HepG2 (cell line): ENCODE measurements at regions not wholly inside any gene's neighbourhood (a gene's known extent, or its start where the extent isn't known, plus 50 kb on each side); places are given as distances from the start of the nearest gene placed in this dataset.
A peak's percentile ranks its signal among the peaks of the same experiment; 100 is the strongest.

Source experiments
- ATAC-seq: fragments of 200-7000 bp; cut with Tn5 transposase; 3 replicates; pipeline ENCODE4 v1.9.1; 2020; ENCODE audit warnings: mild to moderate bottlenecking, moderate library complexity
- BruUV-seq: library from RNA; stranded (reverse); fragments of 400-500 nt; replicated peaks from 2 replicates; lab custom pipeline; 2021; lab: Mats Ljungman, UMichigan
- CTCF ChIA-PET: fragments of 300-600 bp; formaldehyde crosslinking; extraction: SDS; loops from one replicate; lab custom pipeline; 2021; ENCODE audit warnings: low total read pairs, inconsistent platforms, low intra/inter-chr PET ratio; lab: Yijun Ruan, JAX
- POLR2A ChIA-PET: fragments of 350-600 bp; sonication (Branson Sonifier 250); formaldehyde crosslinking; loops from one replicate; lab custom pipeline; 2020; ENCODE audit warnings: antibody characterized with exemption, inconsistent platforms; lab: Yijun Ruan, JAX
- DNase-seq: peaks from one replicate; pipeline ENCODE4 v3.0.0-alpha.2; 2015; ENCODE audit warnings: low spot score
- FAIRE-seq: peaks from 3 replicates; lab custom pipeline; 2011; peaks lifted over from hg19 to GRCh38; lab: Jason Lieb, UNC
- H2AFZ ChIP-seq: one replicate; pipeline ENCODE4 v1.6.1; 2011; ENCODE audit warnings: low read length, inconsistent platforms
- H3K27ac ChIP-seq: fragments of 300-600 bp; 3 replicates; pipeline ENCODE4 v1.8.0; 2011; ENCODE audit warnings: mixed run types, mild to moderate bottlenecking, mixed read lengths, low read length, inconsistent platforms; ENCODE audit not compliant: insufficient read depth; ENCODE audit errors: extremely low read length
- H3K27me3 ChIP-seq, 2 experiments: fragments of 200-600 bp in 1 of 2; 2 replicates in 1 of 2; 3 replicates in 1 of 2; pipeline versions ENCODE4 v1.6.0 to v1.8.0; 2011; ENCODE audit warnings: low read length in 2 of 2, mild to moderate bottlenecking in 2 of 2, moderate library complexity in 2 of 2, inconsistent platforms in 1 of 2; ENCODE audit not compliant: insufficient read depth in 2 of 2, control insufficient read depth in 1 of 2
- H3K36me3 ChIP-seq, 2 experiments: fragments of 200-600 bp in 1 of 2; replicated peaks in 1 of 2; 2 replicates in 1 of 2; 3 replicates in 1 of 2; pipeline versions ENCODE4 v1.5.1 to v1.8.0; 2011; ENCODE audit warnings: low read length in 2 of 2, inconsistent platforms in 1 of 2; ENCODE audit not compliant: insufficient read depth in 2 of 2, control insufficient read depth in 1 of 2
- H3K4me1 ChIP-seq: 2 replicates; pipeline ENCODE4 v1.5.1; 2012; ENCODE audit warnings: low read length, inconsistent platforms; ENCODE audit not compliant: insufficient read depth
- H3K4me2 ChIP-seq: 2 replicates; pipeline ENCODE4 v1.6.0; 2011; ENCODE audit warnings: low read depth, low read length, inconsistent platforms
- H3K4me3 ChIP-seq, 3 experiments: fragments of 200-600 bp in 1 of 3; sonication (generic), shearing (Covaris generic) in 1 of 3; replicated peaks in 1 of 3; 2 replicates each; pipeline ENCODE4 v1.5.1; 2011 to 2016; ENCODE audit warnings: low read length in 3 of 3, inconsistent platforms in 2 of 3, low read depth in 2 of 3, mild to moderate bottlenecking in 2 of 3, control low read depth in 1 of 3, mixed read lengths in 1 of 3; ENCODE audit not compliant: insufficient read depth in 1 of 3
- H3K79me2 ChIP-seq: one replicate; pipeline ENCODE4 v1.6.1; 2011; ENCODE audit warnings: low read length, inconsistent platforms; ENCODE audit not compliant: insufficient read depth
- H3K9ac ChIP-seq: 2 replicates; pipeline ENCODE4 v1.6.0; 2011; ENCODE audit warnings: mild to moderate bottlenecking, low read depth, low read length, inconsistent platforms; ENCODE audit not compliant: insufficient read depth
- H3K9me3 ChIP-seq: 2 replicates; pipeline ENCODE4 v1.5.1; 2012; ENCODE audit warnings: mild to moderate bottlenecking, low read length
- H4K20me1 ChIP-seq: 2 replicates; pipeline ENCODE4 v1.6.0; 2011; ENCODE audit warnings: inconsistent platforms, mild to moderate bottlenecking, low read length, moderate library complexity; ENCODE audit not compliant: insufficient read depth
- AKAP8 ChIP-seq: sonication (generic); formaldehyde crosslinking; IDR thresholded peaks from 2 replicates; pipeline ENCODE4 v1.5.1; 2020; ENCODE audit warnings: mild to moderate bottlenecking, missing genetic modification reagents
- DMAP1 ChIP-seq: IDR thresholded peaks from 2 replicates; pipeline ENCODE4 v1.6.1; 2016
- RBAK ChIP-seq: sonication (generic); formaldehyde crosslinking; IDR thresholded peaks from 2 replicates; pipeline ENCODE4 v1.5.1; 2020; ENCODE audit warnings: mild to moderate bottlenecking, missing genetic modification reagents
- SALL2 ChIP-seq: sonication (generic); formaldehyde crosslinking; IDR thresholded peaks from 2 replicates; pipeline ENCODE4 v1.8.1; 2023; ENCODE audit warnings: mild to moderate bottlenecking, missing genetic modification reagents, inconsistent platforms
- TBX3 ChIP-seq: fragments of 450-650 bp; IDR thresholded peaks from 2 replicates; pipeline ENCODE4 v1.6.1; 2017; ENCODE audit warnings: antibody characterized with exemption, mild to moderate bottlenecking, inconsistent platforms, borderline replicate concordance
- ZNF431 ChIP-seq: sonication (generic); formaldehyde crosslinking; IDR thresholded peaks from 2 replicates; pipeline ENCODE4 v1.9.0; 2022; ENCODE audit warnings: missing genetic modification reagents, low read depth, mild to moderate bottlenecking, borderline replicate concordance
- ZNF678 ChIP-seq: sonication (generic); formaldehyde crosslinking; IDR thresholded peaks from 2 replicates; pipeline ENCODE4 v1.4.0; 2020; ENCODE audit warnings: mild to moderate bottlenecking, missing genetic modification reagents
- ZNF879 ChIP-seq: sonication (generic); formaldehyde crosslinking; IDR thresholded peaks from 2 replicates; pipeline ENCODE4 v1.8.1; 2023; ENCODE audit warnings: missing genetic modification reagents
- in situ Hi-C: cut with HindIII; loops from 2 replicates; pipeline ENCODE4 v1.10.0; 2017; ENCODE audit warnings: low pct_unique_long_range_greater_than_20kb; ENCODE audit not compliant: extremely low pct_ligation_motif_present
- intact Hi-C: fragments of 100-400 bp; cut with micrococcal nuclease; formaldehyde crosslinking; loops from one replicate; pipeline ENCODE4 v1.10.0; 2022; ENCODE audit not compliant: unreplicated experiment
- TF ChIP-seq, protein P1 (sequence below): sonication (generic); formaldehyde crosslinking; IDR thresholded peaks from 2 replicates; pipeline ENCODE4 v1.4.0; 2020; ENCODE audit warnings: missing genetic modification reagents
- TF ChIP-seq, protein P2 (sequence below): sonication (generic); formaldehyde crosslinking; IDR thresholded peaks from 2 replicates; pipeline ENCODE4 v1.9.0; 2021; ENCODE audit warnings: missing genetic modification reagents, borderline replicate concordance
- TF ChIP-seq, protein P3 (sequence below): sonication (generic); formaldehyde crosslinking; IDR thresholded peaks from 2 replicates; pipeline ENCODE4 v1.8.0; 2022; ENCODE audit warnings: missing genetic modification reagents, mild to moderate bottlenecking, moderate library complexity, borderline replicate concordance
- TF ChIP-seq, protein P4 (sequence below): sonication (generic); formaldehyde crosslinking; IDR thresholded peaks from 2 replicates; pipeline ENCODE4 v1.5.1; 2020; ENCODE audit warnings: mild to moderate bottlenecking, missing genetic modification reagents, moderate library complexity

DNA sequence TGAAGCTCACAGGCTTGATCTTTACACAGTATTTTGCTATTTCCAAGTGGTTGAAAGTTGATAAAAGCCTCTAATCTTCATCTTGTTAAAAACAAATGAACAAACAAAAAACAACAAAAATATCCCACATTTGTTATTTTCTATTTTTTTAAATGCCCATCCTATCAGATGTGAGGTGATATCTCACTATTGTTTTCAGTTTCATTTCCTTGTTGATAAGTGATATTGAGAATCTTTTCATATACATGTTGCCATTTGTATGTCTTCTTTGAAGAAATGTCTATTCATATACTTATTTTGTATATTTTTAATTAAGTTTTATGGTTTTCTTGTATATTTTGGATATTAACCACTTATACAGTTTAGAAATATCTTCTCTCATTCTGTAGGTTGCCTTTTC, 175.8 kb downstream of the CALCRL start (continued):
- TF ChIP-seq, protein P1, sequence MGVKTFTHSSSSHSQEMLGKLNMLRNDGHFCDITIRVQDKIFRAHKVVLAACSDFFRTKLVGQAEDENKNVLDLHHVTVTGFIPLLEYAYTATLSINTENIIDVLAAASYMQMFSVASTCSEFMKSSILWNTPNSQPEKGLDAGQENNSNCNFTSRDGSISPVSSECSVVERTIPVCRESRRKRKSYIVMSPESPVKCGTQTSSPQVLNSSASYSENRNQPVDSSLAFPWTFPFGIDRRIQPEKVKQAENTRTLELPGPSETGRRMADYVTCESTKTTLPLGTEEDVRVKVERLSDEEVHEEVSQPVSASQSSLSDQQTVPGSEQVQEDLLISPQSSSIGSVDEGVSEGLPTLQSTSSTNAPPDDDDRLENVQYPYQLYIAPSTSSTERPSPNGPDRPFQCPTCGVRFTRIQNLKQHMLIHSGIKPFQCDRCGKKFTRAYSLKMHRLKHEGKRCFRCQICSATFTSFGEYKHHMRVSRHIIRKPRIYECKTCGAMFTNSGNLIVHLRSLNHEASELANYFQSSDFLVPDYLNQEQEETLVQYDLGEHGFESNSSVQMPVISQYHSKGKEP (CRISPR knock-in tag), result no peak
- TF ChIP-seq SALL2 (CRISPR knock-in tag) (no peak), ZNF678 (CRISPR knock-in tag) (no peak), ZNF431 (no peak)
- TF ChIP-seq, protein P2, sequence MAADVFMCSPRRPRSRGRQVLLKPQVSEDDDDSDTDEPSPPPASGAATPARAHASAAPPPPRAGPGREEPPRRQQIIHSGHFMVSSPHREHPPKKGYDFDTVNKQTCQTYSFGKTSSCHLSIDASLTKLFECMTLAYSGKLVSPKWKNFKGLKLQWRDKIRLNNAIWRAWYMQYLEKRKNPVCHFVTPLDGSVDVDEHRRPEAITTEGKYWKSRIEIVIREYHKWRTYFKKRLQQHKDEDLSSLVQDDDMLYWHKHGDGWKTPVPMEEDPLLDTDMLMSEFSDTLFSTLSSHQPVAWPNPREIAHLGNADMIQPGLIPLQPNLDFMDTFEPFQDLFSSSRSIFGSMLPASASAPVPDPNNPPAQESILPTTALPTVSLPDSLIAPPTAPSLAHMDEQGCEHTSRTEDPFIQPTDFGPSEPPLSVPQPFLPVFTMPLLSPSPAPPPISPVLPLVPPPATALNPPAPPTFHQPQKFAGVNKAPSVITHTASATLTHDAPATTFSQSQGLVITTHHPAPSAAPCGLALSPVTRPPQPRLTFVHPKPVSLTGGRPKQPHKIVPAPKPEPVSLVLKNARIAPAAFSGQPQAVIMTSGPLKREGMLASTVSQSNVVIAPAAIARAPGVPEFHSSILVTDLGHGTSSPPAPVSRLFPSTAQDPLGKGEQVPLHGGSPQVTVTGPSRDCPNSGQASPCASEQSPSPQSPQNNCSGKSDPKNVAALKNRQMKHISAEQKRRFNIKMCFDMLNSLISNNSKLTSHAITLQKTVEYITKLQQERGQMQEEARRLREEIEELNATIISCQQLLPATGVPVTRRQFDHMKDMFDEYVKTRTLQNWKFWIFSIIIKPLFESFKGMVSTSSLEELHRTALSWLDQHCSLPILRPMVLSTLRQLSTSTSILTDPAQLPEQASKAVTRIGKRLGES (CRISPR knock-in tag), result no peak

DNA sequence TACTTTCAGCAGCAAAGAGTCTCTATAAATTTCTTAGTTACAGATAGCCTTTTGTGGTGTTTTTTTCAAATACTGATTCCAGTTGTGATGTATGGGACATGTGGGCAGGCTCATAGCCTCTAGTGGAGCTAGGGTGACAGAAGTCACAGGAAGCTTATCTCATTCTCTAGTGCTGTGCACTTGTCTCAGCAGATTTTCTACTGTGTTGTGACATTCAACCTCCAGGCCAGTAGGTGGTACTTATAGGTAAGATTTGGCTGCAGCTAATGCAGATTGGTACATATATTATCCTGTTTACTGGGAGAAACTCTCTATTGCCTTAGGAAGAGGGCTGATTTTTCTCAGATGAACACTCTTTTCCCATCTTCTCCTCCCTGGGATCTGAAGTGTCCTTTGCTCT, 176.2 kb downstream of the CALCRL start:
- FAIRE-seq (no peak), DNase-seq (no peak)
- no TSS peak for BruUV-seq
- TF ChIP-seq, protein P3, sequence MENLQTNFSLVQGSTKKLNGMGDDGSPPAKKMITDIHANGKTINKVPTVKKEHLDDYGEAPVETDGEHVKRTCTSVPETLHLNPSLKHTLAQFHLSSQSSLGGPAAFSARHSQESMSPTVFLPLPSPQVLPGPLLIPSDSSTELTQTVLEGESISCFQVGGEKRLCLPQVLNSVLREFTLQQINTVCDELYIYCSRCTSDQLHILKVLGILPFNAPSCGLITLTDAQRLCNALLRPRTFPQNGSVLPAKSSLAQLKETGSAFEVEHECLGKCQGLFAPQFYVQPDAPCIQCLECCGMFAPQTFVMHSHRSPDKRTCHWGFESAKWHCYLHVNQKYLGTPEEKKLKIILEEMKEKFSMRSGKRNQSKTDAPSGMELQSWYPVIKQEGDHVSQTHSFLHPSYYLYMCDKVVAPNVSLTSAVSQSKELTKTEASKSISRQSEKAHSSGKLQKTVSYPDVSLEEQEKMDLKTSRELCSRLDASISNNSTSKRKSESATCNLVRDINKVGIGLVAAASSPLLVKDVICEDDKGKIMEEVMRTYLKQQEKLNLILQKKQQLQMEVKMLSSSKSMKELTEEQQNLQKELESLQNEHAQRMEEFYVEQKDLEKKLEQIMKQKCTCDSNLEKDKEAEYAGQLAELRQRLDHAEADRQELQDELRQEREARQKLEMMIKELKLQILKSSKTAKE (CRISPR knock-in tag), result no peak
- TF ChIP-seq DMAP1 (CRISPR knock-in tag) (no peak), AKAP8 (CRISPR knock-in tag) (no peak), RBAK (CRISPR knock-in tag) (no peak), TBX3 (no peak), ZNF879 (no peak)
- TF ChIP-seq, protein P4, sequence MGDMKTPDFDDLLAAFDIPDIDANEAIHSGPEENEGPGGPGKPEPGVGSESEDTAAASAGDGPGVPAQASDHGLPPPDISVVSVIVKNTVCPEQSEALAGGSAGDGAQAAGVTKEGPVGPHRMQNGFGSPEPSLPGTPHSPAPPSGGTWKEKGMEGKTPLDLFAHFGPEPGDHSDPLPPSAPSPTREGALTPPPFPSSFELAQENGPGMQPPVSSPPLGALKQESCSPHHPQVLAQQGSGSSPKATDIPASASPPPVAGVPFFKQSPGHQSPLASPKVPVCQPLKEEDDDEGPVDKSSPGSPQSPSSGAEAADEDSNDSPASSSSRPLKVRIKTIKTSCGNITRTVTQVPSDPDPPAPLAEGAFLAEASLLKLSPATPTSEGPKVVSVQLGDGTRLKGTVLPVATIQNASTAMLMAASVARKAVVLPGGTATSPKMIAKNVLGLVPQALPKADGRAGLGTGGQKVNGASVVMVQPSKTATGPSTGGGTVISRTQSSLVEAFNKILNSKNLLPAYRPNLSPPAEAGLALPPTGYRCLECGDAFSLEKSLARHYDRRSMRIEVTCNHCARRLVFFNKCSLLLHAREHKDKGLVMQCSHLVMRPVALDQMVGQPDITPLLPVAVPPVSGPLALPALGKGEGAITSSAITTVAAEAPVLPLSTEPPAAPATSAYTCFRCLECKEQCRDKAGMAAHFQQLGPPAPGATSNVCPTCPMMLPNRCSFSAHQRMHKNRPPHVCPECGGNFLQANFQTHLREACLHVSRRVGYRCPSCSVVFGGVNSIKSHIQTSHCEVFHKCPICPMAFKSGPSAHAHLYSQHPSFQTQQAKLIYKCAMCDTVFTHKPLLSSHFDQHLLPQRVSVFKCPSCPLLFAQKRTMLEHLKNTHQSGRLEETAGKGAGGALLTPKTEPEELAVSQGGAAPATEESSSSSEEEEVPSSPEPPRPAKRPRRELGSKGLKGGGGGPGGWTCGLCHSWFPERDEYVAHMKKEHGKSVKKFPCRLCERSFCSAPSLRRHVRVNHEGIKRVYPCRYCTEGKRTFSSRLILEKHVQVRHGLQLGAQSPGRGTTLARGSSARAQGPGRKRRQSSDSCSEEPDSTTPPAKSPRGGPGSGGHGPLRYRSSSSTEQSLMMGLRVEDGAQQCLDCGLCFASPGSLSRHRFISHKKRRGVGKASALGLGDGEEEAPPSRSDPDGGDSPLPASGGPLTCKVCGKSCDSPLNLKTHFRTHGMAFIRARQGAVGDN (CRISPR knock-in tag), result no peak

More for the DNA sequence above, 176.2 kb downstream of the CALCRL start:
- CTCF ChIA-PET, result no interaction called here
- ATAC-seq, result peak; percentile 77
- Histone ChIP-seq H2AFZ (no peak overlapping the region), H3K9me3 (no peaks in the 10 kb centered on the region), H4K20me1 (no peaks in the 10 kb centered on the region), H3K36me3 (no peaks in the 10 kb centered on the region), H3K27ac (no peak overlapping the region), H3K27me3 (no peaks in the 10 kb centered on the region), H3K4me2 (no peak overlapping the region), H3K79me2 (no peaks in the 10 kb centered on the region), H3K9ac (no peak overlapping the region), H3K4me3 (no peak overlapping the region), H3K4me1 (no peaks in the 10 kb centered on the region)
- in situ Hi-C loops (no loop called here), intact Hi-C loops (no loop called here)
- POLR2A ChIA-PET, result no interaction called here
